ENCODE measurements at regions not wholly inside any gene's neighbourhood (a gene's known extent, or its start where the extent isn't known, plus 50 kb on each side); places are given as distances from the start of the nearest gene placed in this dataset.

DNA sequence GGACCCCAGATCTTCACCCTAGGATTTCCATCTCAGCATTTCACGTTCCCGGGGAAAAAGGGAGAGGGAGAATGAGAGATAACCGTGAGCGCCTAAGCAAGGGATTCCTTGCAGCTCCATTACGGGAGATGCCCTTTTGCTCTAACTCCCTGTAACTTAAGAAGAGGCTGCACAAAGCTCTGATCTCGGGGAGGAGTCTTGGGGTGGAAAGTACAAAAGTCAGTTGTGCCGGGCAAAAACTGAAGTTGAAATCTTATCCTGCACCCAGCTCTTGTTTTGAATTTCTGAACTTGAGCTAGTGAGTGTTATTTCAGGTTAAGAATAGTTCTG lies 256.4 kb upstream of the SOX21 start:
- DNase-seq (ENCODE audit: low read depth) = no peak

DNA sequence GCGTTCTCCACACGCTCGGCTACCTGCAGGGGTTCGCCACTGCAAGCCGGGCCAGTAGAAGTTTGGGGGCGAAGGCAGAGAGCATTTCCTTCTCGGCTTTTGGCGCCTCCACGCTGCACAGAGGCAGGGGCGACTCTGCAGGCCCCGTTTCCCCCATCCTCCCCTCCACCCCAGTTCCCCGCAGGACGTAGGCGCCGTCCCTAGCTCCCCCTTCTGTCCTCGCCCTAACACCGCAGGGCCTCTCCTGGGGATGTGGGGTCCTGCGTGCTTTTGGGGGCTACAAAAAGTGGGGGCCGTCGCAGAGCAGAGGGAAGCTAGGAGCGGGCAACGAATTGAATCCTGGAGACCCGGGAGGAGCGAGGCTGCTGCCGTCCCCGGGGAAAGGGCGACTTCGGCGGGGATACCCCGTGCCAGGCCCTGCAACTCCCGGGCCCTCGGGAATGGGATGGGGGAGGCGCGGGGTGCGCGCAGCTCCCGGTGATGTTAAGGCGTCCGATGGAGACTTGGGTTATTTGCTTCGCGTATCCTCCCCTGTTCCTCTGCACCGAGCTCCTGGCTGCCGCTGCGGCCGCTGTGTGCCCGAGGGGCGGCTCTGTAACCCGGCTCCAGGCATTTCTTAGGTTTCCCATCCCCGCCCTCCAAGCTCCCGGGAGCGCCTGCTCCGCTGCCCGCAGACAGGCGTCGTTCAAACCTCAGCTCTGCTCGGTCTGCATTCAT lies 255.9 kb upstream of the SOX21 start:
- peak; percentile 37 for DNase-seq (ENCODE audit: low read depth)

GRCh38 chr13:94967183-94968039 lies 255.1 kb upstream of the SOX21 start:
- peak; percentile 39 for DNase-seq (ENCODE audit: low read depth)

GRCh38 chr13:94966422-94966955 lies 254.1 kb upstream of the SOX21 start:
- no peak for DNase-seq (ENCODE audit: low read depth)

DNA sequence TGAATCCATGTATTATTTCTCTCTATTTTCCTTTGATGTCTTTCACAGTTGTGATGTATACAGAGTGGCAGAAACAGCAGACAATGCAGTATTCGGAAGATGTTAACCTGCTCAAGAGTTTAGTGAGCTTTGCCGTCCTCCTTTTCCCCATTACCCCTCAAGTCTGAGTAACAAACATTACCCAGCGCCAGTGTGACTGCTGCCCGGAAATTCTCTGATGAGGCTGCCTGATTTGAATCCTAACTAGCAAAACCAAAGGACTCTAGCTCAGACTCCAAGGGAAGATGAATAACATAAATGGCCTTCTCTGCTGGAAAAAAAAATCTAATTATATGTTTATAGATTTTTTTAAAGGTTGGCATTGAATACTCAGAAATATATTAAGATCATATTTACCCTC lies 247.3 kb upstream of the SOX21 start:
- DNase-seq (ENCODE audit: low read depth) = no peak

DNA sequence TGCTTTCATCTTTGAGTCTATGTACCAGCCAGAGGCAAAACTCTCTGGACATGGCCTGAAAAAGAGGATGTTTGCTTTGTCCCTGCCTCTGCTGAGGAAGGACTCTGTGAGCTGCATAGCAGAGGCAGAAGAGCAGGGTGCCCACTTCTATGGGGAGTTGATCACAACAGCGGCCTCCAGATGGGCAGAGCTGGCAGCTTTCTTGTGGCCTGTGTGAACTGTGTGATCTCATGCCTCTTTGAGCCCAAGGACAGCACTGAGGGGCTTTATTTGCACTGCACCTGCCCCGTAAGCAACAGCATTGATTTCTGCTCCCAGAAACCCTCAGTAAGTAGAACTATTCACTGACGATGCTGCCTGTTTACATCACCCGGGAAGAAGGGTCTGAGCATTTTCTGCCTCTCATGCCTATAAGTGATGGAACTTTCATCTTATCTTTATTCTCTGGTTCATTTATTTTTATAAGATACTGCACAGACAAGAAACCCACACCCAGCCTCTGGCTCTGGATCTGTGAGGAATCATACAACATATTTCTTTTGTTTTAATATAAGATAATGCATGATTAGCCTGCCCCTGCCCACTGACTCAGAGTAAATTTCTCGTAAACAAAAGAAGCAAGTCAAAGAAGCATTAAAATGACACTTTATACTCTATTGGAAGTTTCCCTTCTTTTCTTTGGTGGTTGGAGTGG lies 244.2 kb upstream of the SOX21 start:
- DNase-seq (ENCODE audit: low read depth) = no peak

DNA sequence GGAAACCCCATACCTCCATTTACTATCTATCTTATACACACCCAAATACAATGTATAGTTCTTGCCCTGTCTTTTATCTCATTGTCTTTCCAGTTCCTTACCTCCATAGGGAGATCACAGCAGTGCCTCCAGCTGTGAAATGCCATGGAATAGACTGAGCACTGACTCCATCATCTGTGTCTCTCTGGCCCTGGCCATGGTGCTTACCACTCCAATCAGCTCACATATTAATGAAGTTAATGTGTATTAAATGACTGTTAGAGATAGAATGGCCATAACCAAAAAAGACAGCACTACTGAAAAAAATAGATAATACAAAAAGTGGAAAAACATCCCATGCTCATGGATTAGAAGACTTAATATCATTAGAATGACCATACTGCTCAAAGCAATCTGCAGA lies 240.4 kb upstream of the SOX21 start:
- no peak for DNase-seq (ENCODE audit: low read depth)

DNA sequence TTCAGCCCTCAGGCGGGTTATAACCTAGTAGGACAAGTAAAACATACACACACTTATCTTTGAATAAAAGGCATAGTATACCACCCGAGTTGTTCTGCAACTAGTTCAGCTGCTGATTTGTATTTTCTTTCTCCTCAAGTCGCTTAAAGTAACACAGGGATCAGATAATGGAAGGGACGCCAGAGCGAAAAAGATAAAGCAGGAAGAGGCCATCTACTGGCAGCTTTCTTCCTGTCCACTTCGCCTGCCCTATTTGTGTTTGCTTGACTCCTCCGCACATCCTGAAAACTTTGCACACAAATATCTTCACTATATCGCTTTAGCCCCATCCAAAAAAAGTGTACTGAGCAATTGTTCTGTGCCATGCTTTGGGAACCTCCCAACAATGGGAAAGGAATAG lies 238.0 kb upstream of the SOX21 start:
- no peak for DNase-seq (ENCODE audit: low read depth)

DNA sequence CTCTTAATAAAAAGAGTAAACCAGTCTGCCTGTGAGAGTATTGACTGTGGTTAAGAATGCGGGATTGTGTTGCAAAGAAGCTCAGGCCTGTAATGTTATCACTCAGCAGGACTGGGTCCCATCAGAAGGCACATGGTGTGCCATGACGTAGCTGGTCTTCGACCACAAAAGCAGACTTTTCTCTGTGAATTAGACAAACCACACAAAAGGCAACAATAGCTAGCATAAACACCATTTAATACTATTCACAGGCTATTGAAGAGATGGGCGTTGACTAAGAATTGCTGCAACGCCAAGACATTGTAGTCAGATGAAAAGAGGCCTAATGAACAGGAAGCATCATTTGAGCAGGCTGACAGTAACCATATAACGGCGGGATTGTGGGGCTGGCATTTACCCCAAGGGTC lies 235.6 kb upstream of the SOX21 start:
- DNase-seq (ENCODE audit: low read depth) = no peak

DNA sequence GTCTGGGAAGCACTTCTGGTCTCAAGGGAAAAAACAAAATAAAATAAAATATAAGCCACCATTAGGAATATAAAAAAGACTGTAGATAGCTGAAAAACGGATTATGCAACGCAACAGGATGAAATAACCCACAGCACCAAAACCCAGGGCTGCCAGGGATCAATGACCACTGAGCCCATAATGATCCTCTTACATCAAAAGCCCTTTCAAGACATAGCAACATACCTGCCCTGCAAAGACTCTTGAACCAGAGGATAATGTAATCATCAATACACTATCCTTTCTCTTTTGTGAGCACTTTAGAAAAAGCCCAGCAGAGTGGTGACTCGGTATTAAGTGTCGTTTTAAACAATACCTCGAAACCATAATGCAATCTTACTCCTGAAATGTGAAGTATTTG lies 235.0 kb upstream of the SOX21 start:
- DNase-seq (ENCODE audit: low read depth) = no peak

DNA sequence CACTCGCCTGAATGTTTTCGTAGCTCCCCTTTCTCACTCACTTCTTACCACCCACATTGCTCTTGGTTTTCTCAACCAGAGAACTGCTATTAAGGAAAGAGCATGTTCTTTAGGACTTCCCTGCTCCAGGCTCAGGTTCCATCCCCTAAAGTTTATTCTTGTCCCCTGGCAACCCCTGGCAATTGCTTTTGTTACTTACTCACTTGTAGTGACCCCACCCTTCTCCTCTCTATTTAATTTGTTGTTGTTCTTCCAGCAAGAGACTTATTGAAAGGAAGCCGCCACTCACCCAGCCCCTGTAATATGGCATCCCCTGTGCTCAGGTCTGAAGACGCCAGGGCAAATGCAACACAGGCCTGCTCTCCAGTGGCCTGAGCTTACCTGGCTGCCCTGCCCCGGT lies 233.7 kb upstream of the SOX21 start:
- DNase-seq (ENCODE audit: low read depth) = no peak

- DNase-seq (ENCODE audit: low read depth) = no peak
These were observed 225.8 kb upstream of the SOX21 start for GRCh38 chr13:94938124-94938523.

GRCh38 chr13:94936633-94937032 lies 224.3 kb upstream of the SOX21 start:
- DNase-seq (ENCODE audit: low read depth) = no peak

DNA sequence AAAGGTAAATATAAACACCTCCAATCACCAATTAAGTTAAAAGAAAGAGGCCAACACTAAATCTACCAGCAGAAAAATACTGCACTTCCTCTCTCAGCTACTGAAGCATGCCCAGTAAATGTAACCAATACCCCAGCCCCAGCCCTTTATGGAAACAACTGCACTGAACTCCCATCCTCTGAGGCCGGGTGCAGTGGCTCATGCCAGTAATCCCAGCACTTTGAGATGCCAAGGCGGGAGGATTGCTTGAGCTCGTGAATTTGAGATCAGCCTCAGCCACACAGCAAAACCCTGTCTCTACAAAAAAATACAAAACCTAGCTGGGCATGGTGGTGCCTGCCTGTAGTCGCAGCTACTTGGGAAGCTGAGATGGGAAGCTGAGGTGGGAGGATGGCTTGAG lies 221.6 kb upstream of the SOX21 start:
- DNase-seq (ENCODE audit: low read depth) = no peak

- no peak for DNase-seq (ENCODE audit: low read depth)
These were observed 220.9 kb upstream of the SOX21 start for GRCh38 chr13:94933230-94933751.

- no peak for DNase-seq (ENCODE audit: low read depth)
These were observed 215.9 kb upstream of the SOX21 start for GRCh38 chr13:94928127-94928775.

- DNase-seq (ENCODE audit: low read depth) = no peak
These were observed 212.9 kb upstream of the SOX21 start for GRCh38 chr13:94925263-94925662.

DNA sequence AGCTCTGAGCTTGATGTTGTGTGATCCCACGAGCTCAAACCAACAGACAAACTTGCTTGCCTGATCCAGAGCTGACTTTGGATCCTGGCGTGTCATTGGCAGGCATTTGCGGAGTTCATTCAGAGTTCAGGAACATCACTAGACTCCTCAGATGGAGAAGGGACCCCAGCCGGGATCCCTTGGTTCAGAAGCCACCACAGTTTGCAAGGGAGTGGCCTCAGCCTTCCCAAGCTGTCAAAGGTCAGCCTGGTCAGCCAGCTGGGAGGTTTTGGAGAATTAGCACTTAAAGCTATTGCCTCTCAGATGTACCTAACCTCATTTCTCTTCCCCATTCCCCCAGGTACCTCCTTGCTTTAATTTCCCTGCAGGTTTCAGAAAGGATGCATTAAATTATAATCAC lies 208.8 kb upstream of the SOX21 start:
- no peak for DNase-seq (ENCODE audit: low read depth)

DNA sequence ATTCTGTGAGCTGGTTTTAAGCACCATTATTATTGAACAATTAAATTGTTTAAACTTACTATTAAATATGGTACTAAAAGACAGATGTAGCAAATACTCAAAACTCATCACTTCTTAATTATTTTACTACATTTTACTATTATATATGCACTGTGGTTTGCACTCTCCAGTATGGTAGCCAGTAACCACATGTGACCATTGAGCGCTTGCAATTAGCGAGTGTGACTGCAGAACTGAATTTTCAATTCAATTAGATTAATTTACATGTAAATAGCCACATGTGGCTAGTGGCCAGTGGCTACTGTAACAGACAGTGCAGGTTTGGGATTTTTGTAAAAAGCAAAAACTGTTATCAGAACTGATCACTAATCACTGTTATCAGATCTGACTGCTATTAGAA lies 208.2 kb upstream of the SOX21 start:
- no peak for DNase-seq (ENCODE audit: low read depth)

DNA sequence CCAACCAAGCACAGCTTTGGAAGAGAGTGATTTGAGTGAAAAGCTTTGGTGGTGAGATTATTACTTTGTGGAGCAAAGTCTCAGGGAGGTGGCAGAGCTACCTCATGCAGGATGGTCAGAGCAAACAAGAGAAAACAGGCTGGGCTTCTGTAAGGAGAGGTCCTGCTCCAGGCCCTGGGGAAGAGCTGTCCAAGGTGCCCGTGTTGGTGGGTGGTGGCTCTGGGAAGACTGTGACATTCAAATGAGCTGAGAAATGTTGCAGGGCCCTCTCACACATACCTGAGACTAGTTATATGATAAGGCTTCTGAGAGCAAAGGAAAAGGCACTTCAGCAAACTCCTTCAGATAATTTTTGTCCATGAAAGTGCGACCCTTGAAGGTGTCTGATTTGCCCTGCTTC lies 205.5 kb upstream of the SOX21 start:
- no peak for DNase-seq (ENCODE audit: low read depth)

GRCh38 chr13:94914895-94915294 lies 202.6 kb upstream of the SOX21 start:
- no peak for DNase-seq (ENCODE audit: low read depth)

GRCh38 chr13:94906605-94907004 lies 194.3 kb upstream of the SOX21 start:
- DNase-seq (ENCODE audit: low read depth) = no peak

All from Daoy (cell line).